CD14-positive monocyte (primary cell): ENCODE measurements at regions not wholly inside any gene's neighbourhood (a gene's known extent, or its start where the extent isn't known, plus 50 kb on each side); places are given as distances from the start of the nearest gene placed in this dataset.

ENCODE experiments used
- DNase-seq, 3 donors: peaks; one replicate each; pipeline ENCODE4 v3.0.0-alpha.2; 2011 to 2022
- H2AFZ ChIP-seq: 2 replicates; pipeline ENCODE4 v1.6.0; 2012; ENCODE audit warnings: mild to moderate bottlenecking, low read depth, low read length, inconsistent platforms; ENCODE audit not compliant: insufficient read depth, poor library complexity, severe bottlenecking
- H3K27ac ChIP-seq, 2 donors: 1 replicate in 1 of 2; 2 replicates in 1 of 2; pipeline ENCODE4 v1.5.1; 2012 to 2013; ENCODE audit warnings: low read length in 2 of 2, control low read depth in 1 of 2, inconsistent platforms in 1 of 2, low read depth in 1 of 2, mild to moderate bottlenecking in 1 of 2
- H3K27me3 ChIP-seq, 2 donors: one replicate each; pipeline versions ENCODE4 v1.6.0 to v1.6.1; 2011 to 2013; ENCODE audit warnings: low read length in 2 of 2; ENCODE audit not compliant: control insufficient read depth in 2 of 2, insufficient read depth in 2 of 2
- H3K36me3 ChIP-seq, 2 donors: replicated peaks in 1 of 2; 1 replicate in 1 of 2; 2 replicates in 1 of 2; pipeline versions ENCODE4 v1.5.1 to v1.6.1; 2012 to 2013; ENCODE audit warnings: low read length in 2 of 2, control low read depth in 1 of 2, inconsistent platforms in 1 of 2, mild to moderate bottlenecking in 1 of 2; ENCODE audit not compliant: insufficient read depth in 2 of 2, control insufficient read depth in 1 of 2
- H3K4me1 ChIP-seq, 2 donors: 1 replicate in 1 of 2; 2 replicates in 1 of 2; pipeline versions ENCODE4 v1.5.1 to v1.6.1; 2012 to 2013; ENCODE audit warnings: low read length in 2 of 2, control low read depth in 1 of 2, inconsistent platforms in 1 of 2, mild to moderate bottlenecking in 1 of 2, moderate library complexity in 1 of 2; ENCODE audit not compliant: insufficient read depth in 2 of 2, control insufficient read depth in 1 of 2
- H3K4me2 ChIP-seq: replicated peaks from 2 replicates; pipeline ENCODE3; 2012; ENCODE audit warnings: low read length, moderate library complexity, mild to moderate bottlenecking; ENCODE audit not compliant: poor library complexity, severe bottlenecking; ENCODE audit errors: extremely low read depth
- H3K4me3 ChIP-seq, 3 experiments: fragments of 200-600 bp in 1 of 3; sonication (generic) in 1 of 3; replicated peaks in 1 of 3; 1 replicate in 2 of 3; 2 replicates in 1 of 3; pipeline ENCODE4 v1.5.1; 2011 to 2013; ENCODE audit warnings: low read length in 3 of 3, mild to moderate bottlenecking in 3 of 3, control low read depth in 2 of 3, low read depth in 2 of 3, inconsistent platforms in 1 of 3, moderate library complexity in 1 of 3
- H3K79me2 ChIP-seq: 2 replicates; pipeline ENCODE4 v1.6.0; 2012; ENCODE audit warnings: mild to moderate bottlenecking, control low read depth, inconsistent platforms, low read length, moderate library complexity; ENCODE audit not compliant: insufficient read depth
- H3K9ac ChIP-seq: 2 replicates; pipeline ENCODE4 v1.6.0; 2017; ENCODE audit warnings: low read length, mild to moderate bottlenecking; ENCODE audit not compliant: insufficient read depth, poor library complexity, severe bottlenecking
- H3K9me3 ChIP-seq, 2 donors: replicated peaks in 1 of 2; 1 replicate in 1 of 2; 2 replicates in 1 of 2; pipeline versions ENCODE4 v1.5.1 to v1.6.1; 2012 to 2013; ENCODE audit warnings: low read length in 2 of 2, control low read depth in 1 of 2; ENCODE audit not compliant: control insufficient read depth in 1 of 2, insufficient read depth in 1 of 2
- H4K20me1 ChIP-seq: 2 replicates; pipeline ENCODE4 v1.6.0; 2012; ENCODE audit warnings: mild to moderate bottlenecking, low read length, control low read depth, moderate library complexity; ENCODE audit not compliant: insufficient read depth
- H3K27ac Mint-ChIP-seq, 7 donors: one replicate each; pipeline ENCODE4 v1.8.0; 2020; ENCODE audit warnings: mild to moderate bottlenecking in 7 of 7, mixed read lengths in 7 of 7, moderate library complexity in 6 of 7, inconsistent platforms in 2 of 7
- H3K27me3 Mint-ChIP-seq, 3 donors: one replicate each; pipeline ENCODE4 v1.8.0; 2021 to 2022; ENCODE audit warnings: low read depth in 3 of 3, mild to moderate bottlenecking in 3 of 3, mixed read lengths in 3 of 3, moderate library complexity in 3 of 3, inconsistent platforms in 1 of 3
- H3K36me3 Mint-ChIP-seq, 2 donors: one replicate each; pipeline ENCODE4 v1.8.0; 2020; ENCODE audit warnings: mixed read lengths in 2 of 2, inconsistent platforms in 1 of 2, mild to moderate bottlenecking in 1 of 2
- H3K4me1 Mint-ChIP-seq: one replicate; pipeline ENCODE4 v1.8.0; 2020; ENCODE audit warnings: mild to moderate bottlenecking, mixed read lengths
- H3K4me3 Mint-ChIP-seq, 2 donors: one replicate each; pipeline ENCODE4 v1.8.0; 2020; ENCODE audit warnings: mild to moderate bottlenecking in 2 of 2, mixed read lengths in 2 of 2, moderate library complexity in 1 of 2
- H3K9me3 Mint-ChIP-seq, 7 donors: one replicate each; pipeline ENCODE4 v1.8.0; 2020 to 2022; ENCODE audit warnings: mixed read lengths in 7 of 7, mild to moderate bottlenecking in 6 of 7, moderate library complexity in 6 of 7, inconsistent platforms in 2 of 7
- CTCF ChIP-seq: fragments of 200-600 bp; IDR thresholded peaks from one replicate; pipeline ENCODE4 v1.8.0; 2022; ENCODE audit warnings: antibody characterized with exemption, mild to moderate bottlenecking
- WGBS: methylation state at CpG from one replicate; pipeline ENCODE4 v1.1.5; 2013; ENCODE audit warnings: missing lambda C conversion rate; ENCODE audit not compliant: insufficient coverage; 5-methylcytosine and 5-hydroxymethylcytosine counted together
- intact Hi-C, 2 donors: fragments of 100-400 bp; cut with micrococcal nuclease; formaldehyde crosslinking; loops; one replicate each; pipeline versions ENCODE4 v1.15.0 to v1.15.1; 2023

GRCh38 chr1:165025805-165026204 is 330.7 kb downstream of the LMX1A start:
- H3K36me3 Mint-ChIP-seq = no peaks in the 10 kb centered on the region
- H3K79me2 ChIP-seq = no peaks in the 10 kb centered on the region

DNA sequence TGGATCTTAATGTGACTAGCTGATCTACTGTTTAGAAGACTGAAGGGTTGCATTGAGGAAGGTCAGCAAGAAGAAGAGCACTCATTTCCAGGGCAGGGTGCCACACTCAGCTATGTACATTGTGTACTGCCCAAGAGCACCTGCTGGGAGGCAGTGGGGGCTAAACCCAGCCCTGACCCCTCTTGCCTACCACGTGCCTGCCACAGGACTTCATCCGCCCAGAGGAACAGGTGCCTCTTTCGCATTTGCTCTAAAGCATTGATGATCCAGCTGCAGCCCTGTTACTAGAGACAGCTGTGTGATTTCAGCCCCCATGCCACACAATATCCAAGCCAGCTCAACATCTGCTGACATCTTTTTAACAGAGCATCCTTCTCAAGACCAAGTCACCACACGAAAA is 341.8 kb downstream of the LMX1A start:
- peaks cover 0 to 11% (median 6%) of the 10 kb centered on the region in 7 donors for H3K9me3 Mint-ChIP-seq
- Histone ChIP-seq H3K9ac (no peak overlapping the region), H3K79me2 (no peaks in the 10 kb centered on the region), H2AFZ (no peak overlapping the region), H3K27me3 (no peaks in the 10 kb centered on the region), H3K36me3 (no peaks in the 10 kb centered on the region), H4K20me1 (no peaks in the 10 kb centered on the region), H3K4me3 (no peak overlapping the region), H3K4me2 (no peak overlapping the region), H3K27ac (no peak overlapping the region), H3K9me3 (no peaks in the 10 kb centered on the region), H3K4me1 (no peaks in the 10 kb centered on the region)
- no peak overlapping the region for H3K27ac Mint-ChIP-seq
- DNase-seq = no peak
- WGBS = 97% methylated on average over 4 of the region's 4 CpGs
- no peaks in the 10 kb centered on the region for H3K27me3 Mint-ChIP-seq
- no peaks in the 10 kb centered on the region for H3K4me1 Mint-ChIP-seq
- no peak overlapping the region for H3K4me3 Mint-ChIP-seq
- no peaks in the 10 kb centered on the region for H3K36me3 Mint-ChIP-seq
- intact Hi-C loops = no loop called here
- TF ChIP-seq CTCF = no peak

More at GRCh38 chr1:165025805-165026204, 330.7 kb downstream of the LMX1A start:
- Histone ChIP-seq H3K4me2 (no peak overlapping the region), H3K9ac (no peak overlapping the region), H3K9me3 (peaks cover 6 to 12% of the 10 kb centered on the region in 2 donors), H3K36me3 (no peaks in the 10 kb centered on the region), H3K27ac (no peak overlapping the region), H2AFZ (no peak overlapping the region), H3K4me1 (no peaks in the 10 kb centered on the region), H3K4me3 (no peak overlapping the region), H4K20me1 (no peaks in the 10 kb centered on the region), H3K27me3 (no peaks in the 10 kb centered on the region)
- no peak for DNase-seq
- WGBS = no CpG with 5 or more reads among the region's 2 CpGs
- Mint-ChIP-seq H3K4me1 (no peaks in the 10 kb centered on the region), H3K4me3 (no peak overlapping the region), H3K27me3 (no peaks in the 10 kb centered on the region), H3K27ac (no peak overlapping the region), H3K9me3 (peaks cover 0 to 12% (median 9%) of the 10 kb centered on the region in 7 donors)
- no peak for TF ChIP-seq CTCF
- intact Hi-C loops = no loop called here
